ENCODE measurements at regions not wholly inside any gene's neighbourhood (a gene's known extent, or its start where the extent isn't known, plus 50 kb on each side); places are given as distances from the start of the nearest gene placed in this dataset.

GRCh38 chr10:130510755-130511154 lies 374.6 kb downstream of the GLRX3 start:
- TF ChIP-seq CTCF (conservative IDR thresholded peaks at IDR 0.05): no peak
- Mint-ChIP-seq H3K4me1 (no peaks in the 10 kb centered on the region), H3K9me3 (no peaks in the 10 kb centered on the region), H3K4me3 (no peak overlapping the region), H3K27me3 (ENCODE audit: low read depth) (peaks cover 18% of the 10 kb centered on the region), H3K36me3 (ENCODE audit: low read depth) (no peaks in the 10 kb centered on the region), H3K27ac (ENCODE audit: unreplicated experiment) (no peak overlapping the region)
- DNase-seq (ENCODE audit: low read depth, low spot score): no peak

- TF ChIP-seq CTCF (conservative IDR thresholded peaks at IDR 0.05): no peak
- no peaks in the 10 kb centered on the region for H3K36me3 Mint-ChIP-seq (ENCODE audit: low read depth)
- DNase-seq (ENCODE audit: low read depth, low spot score): no peak
- H3K27ac Mint-ChIP-seq (ENCODE audit: unreplicated experiment): no peak overlapping the region
- no peaks in the 10 kb centered on the region for H3K9me3 Mint-ChIP-seq
- no peak overlapping the region for H3K4me3 Mint-ChIP-seq
- H3K27me3 Mint-ChIP-seq (ENCODE audit: low read depth): peaks cover 8% of the 10 kb centered on the region
- no peaks in the 10 kb centered on the region for H3K4me1 Mint-ChIP-seq
Observed at GRCh38 chr10:130511766-130512165, 375.6 kb downstream of the GLRX3 start.

- H3K4me1 Mint-ChIP-seq: no peaks in the 10 kb centered on the region
- DNase-seq (ENCODE audit: low read depth, low spot score): no peak
- no peak for TF ChIP-seq CTCF (conservative IDR thresholded peaks at IDR 0.05)
- H3K36me3 Mint-ChIP-seq (ENCODE audit: low read depth): no peaks in the 10 kb centered on the region
- no peak overlapping the region for H3K4me3 Mint-ChIP-seq
- H3K9me3 Mint-ChIP-seq: no peaks in the 10 kb centered on the region
- H3K27ac Mint-ChIP-seq (ENCODE audit: unreplicated experiment): peak overlapping the region; percentile 35
- H3K27me3 Mint-ChIP-seq (ENCODE audit: low read depth): peaks cover 11% of the 10 kb centered on the region
Observed at GRCh38 chr10:130512936-130513335, 376.7 kb downstream of the GLRX3 start.

GRCh38 chr10:130513686-130514476 lies 377.7 kb downstream of the GLRX3 start:
- H3K9me3 Mint-ChIP-seq: no peaks in the 10 kb centered on the region
- no peak for TF ChIP-seq CTCF (conservative IDR thresholded peaks at IDR 0.05)
- no peaks in the 10 kb centered on the region for H3K4me1 Mint-ChIP-seq

DNA sequence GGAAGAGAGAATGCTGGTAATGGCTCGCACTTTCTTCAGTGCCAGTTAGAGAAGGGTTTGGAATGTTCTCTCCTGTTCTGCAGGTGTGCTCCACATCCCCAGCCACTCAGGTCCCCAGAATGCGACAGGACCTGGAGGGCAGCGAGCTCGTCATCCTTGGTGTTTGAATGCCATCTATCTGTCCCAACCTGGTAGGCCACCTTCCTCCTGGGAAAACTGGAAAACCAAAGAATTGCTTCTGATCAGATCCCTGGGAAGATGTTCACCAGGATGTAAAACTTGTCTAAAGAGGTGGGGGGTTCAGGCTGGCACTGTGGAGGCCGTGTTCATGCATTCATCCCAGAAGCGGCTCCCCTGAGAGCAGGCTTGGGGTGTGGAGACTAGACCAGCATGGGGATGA lies 379.5 kb downstream of the GLRX3 start:
- no peak overlapping the region for H3K4me3 Mint-ChIP-seq
- DNase-seq (ENCODE audit: low read depth, low spot score): no peak
- H3K9me3 Mint-ChIP-seq: peaks cover 5% of the 10 kb centered on the region
- no peaks in the 10 kb centered on the region for H3K4me1 Mint-ChIP-seq
- no peak overlapping the region for H3K27ac Mint-ChIP-seq (ENCODE audit: unreplicated experiment)
- no peak for TF ChIP-seq CTCF (conservative IDR thresholded peaks at IDR 0.05)
- no peaks in the 10 kb centered on the region for H3K36me3 Mint-ChIP-seq (ENCODE audit: low read depth)
- H3K27me3 Mint-ChIP-seq (ENCODE audit: low read depth): peaks cover 13% of the 10 kb centered on the region

More at GRCh38 chr10:130513686-130514476, 377.7 kb downstream of the GLRX3 start:
- H3K4me3 Mint-ChIP-seq: no peak overlapping the region
- no peak overlapping the region for H3K27ac Mint-ChIP-seq (ENCODE audit: unreplicated experiment)
- H3K36me3 Mint-ChIP-seq (ENCODE audit: low read depth): no peaks in the 10 kb centered on the region
- H3K27me3 Mint-ChIP-seq (ENCODE audit: low read depth): peaks cover 8% of the 10 kb centered on the region
- no peak for DNase-seq (ENCODE audit: low read depth, low spot score)

All from neural crest cell (in vitro differentiated cells).